Hematopoietic multipotent progenitor cell (in vitro differentiated cells): ENCODE measurements at regions not wholly inside any gene's neighbourhood (a gene's known extent, or its start where the extent isn't known, plus 50 kb on each side); places are given as distances from the start of the nearest gene placed in this dataset.
"Not testable (repeated sequence)": the region's sequence is repeated elsewhere in the genome, so short reads cannot be mapped to it uniquely, and the experiment has no call there.

Source experiments
- DNase-seq, 3 donors: peaks; one replicate each; pipeline ENCODE4 v3.0.0-alpha.2; 2011 to 2015; ENCODE audit warnings: low read depth in 2 of 3, low spot score in 2 of 3

- no peak for DNase-seq
These were observed 1953.9 kb upstream of the CDH6 start for GRCh38 chr5:29239606-29240005.

GRCh38 chr5:29238115-29238514 is 1955.4 kb upstream of the CDH6 start:
- DNase-seq = no peak

GRCh38 chr5:29231154-29231553 is 1962.3 kb upstream of the CDH6 start:
- no peak for DNase-seq

GRCh38 chr5:29230591-29230990 is 1962.9 kb upstream of the CDH6 start:
- DNase-seq = no peak

GRCh38 chr5:29229461-29229860 is 1964.0 kb upstream of the CDH6 start:
- no peak for DNase-seq

- DNase-seq = no peak
These were observed 1975.3 kb upstream of the CDH6 start for GRCh38 chr5:29218138-29218537.

- DNase-seq = no peak
These were observed 1978.6 kb upstream of the CDH6 start for GRCh38 chr5:29214839-29215238.

GRCh38 chr5:29213475-29213874 is 1980.0 kb upstream of the CDH6 start:
- no peak for DNase-seq

- no peak for DNase-seq
These were observed 1985.5 kb upstream of the CDH6 start for GRCh38 chr5:29208024-29208423.

GRCh38 chr5:29203049-29203448 is 1990.4 kb upstream of the CDH6 start:
- no peak for DNase-seq

- DNase-seq = no peak
These were observed 1995.6 kb upstream of the CDH6 start for GRCh38 chr5:29197631-29198454.

- DNase-seq = no peak
These were observed 1999.5 kb upstream of the CDH6 start for GRCh38 chr5:29193972-29194371.

GRCh38 chr5:29191269-29192048 is 2002.0 kb upstream of the CDH6 start:
- DNase-seq = not testable (repeated sequence)

GRCh38 chr5:29190398-29190797 is 2003.1 kb upstream of the CDH6 start:
- DNase-seq = not testable (repeated sequence)

GRCh38 chr5:29186380-29186779 is 2007.1 kb upstream of the CDH6 start:
- DNase-seq = not testable (repeated sequence)

GRCh38 chr5:29185558-29185957 is 2007.9 kb upstream of the CDH6 start:
- no peak for DNase-seq

GRCh38 chr5:29175774-29176173 is 2017.7 kb upstream of the CDH6 start:
- DNase-seq = no peak

- no peak for DNase-seq
These were observed 2022.9 kb upstream of the CDH6 start for GRCh38 chr5:29170599-29170998.

GRCh38 chr5:29169886-29170285 is 2023.6 kb upstream of the CDH6 start:
- no peak for DNase-seq

GRCh38 chr5:29162297-29162696 is 2031.2 kb upstream of the CDH6 start:
- DNase-seq = no peak

GRCh38 chr5:29161399-29162291 is 2031.8 kb upstream of the CDH6 start:
- DNase-seq = peak in 1 of 3 donors; percentile 8
